KBM-7 (cell line): ENCODE measurements at regions not wholly inside any gene's neighbourhood (a gene's known extent, or its start where the extent isn't known, plus 50 kb on each side); places are given as distances from the start of the nearest gene placed in this dataset.

ENCODE experiments used
- DNase-seq: peaks from one replicate; pipeline ENCODE4 v3.0.0-alpha.2; 2015
- in situ Hi-C: fragments of 300-500 bp; cut with MboI; formaldehyde crosslinking; loops from 2 replicates; pipeline ENCODE4 v1.14.3; 2020; ENCODE audit warnings: low sequenced_read_pairs, low pct_unique_long_range_greater_than_20kb, mixed read lengths

- in situ Hi-C loops, result no loop called here
- no peak for DNase-seq
Measured at GRCh38 chr20:21004386-21005076, 101.6 kb downstream of the LINC00237 start.

GRCh38 chr20:21003902-21004301, 102.3 kb downstream of the LINC00237 start:
- in situ Hi-C loops, result no loop called here
- no peak for DNase-seq

DNA sequence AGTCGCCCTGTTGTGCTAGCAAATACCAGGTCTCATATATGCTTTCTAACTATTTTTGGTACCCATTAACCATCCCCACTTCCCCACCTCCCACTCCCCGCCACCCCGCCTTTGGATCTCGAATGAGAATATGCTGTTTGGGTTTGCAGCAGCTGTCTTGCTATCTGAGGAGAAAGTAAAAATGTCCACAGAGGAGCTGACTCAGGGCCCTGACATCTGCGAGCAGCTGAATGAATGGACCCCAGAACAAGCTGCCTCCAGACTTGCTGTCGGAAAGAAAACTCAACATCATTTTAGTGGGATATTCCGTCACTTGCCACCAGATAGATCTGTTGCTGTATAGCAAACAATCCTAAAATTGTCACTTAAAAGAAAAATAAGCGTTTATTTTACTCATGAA, 103.7 kb downstream of the LINC00237 start:
- in situ Hi-C loops, result no loop called here
- no peak for DNase-seq

DNA sequence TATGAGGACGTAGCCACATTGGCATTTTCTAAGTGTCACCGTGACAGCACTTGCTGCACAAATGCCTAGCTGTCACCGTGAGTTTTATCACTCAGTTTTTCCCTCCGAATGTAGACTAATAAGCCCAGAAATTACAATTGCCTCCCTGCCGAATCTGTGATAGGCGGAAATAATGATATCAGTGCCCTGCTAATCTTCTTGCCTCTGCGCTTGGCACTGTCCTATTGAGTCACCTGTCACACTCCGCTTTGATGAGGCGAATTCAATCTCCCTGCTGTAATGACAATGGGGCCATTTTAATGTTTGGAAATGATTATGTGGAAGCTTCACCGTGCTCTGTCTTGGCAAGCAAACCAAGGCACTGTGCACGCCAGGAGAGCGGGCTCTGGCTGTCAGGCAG, 112.8 kb downstream of the LINC00237 start:
- DNase-seq, result no peak
- in situ Hi-C loops, result no loop called here

DNA sequence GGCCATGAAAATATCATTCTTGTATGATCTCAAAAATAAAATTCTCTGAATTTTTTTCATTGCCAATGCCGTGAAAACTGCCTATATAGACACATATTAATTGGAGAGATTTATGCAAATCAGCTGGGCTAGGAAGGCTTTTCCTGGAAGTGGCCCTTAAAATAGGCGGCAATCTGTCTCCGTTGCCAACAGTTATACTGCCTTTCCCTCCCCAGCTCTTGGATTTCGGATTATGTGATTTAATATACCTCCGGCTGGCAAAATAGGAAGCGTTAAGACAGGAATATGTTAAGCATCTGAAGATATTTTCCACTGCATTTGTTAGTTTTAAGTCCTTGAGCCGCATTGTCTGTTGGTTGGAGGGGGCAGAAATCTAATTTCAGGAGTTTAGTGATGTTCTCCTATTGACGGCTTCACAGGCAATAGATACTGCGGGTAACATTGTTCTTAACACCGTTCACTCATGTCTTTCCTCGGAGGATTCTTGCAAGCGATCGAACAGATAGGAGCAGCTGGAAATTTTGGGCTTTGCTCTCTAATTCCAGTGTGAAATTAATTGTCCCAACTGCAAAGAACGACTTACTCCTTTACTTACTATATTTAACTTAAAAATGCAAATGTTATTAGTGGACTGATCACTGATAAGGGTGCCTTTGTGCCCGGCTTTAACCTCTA, 113.3 kb downstream of the LINC00237 start:
- in situ Hi-C loops, result no loop called here
- DNase-seq, result no peak

GRCh38 chr20:20992277-20992676, 113.9 kb downstream of the LINC00237 start:
- in situ Hi-C loops, result no loop called here
- DNase-seq, result no peak

GRCh38 chr20:20989081-20989480, 117.1 kb downstream of the LINC00237 start:
- in situ Hi-C loops, result no loop called here
- DNase-seq, result no peak

DNA sequence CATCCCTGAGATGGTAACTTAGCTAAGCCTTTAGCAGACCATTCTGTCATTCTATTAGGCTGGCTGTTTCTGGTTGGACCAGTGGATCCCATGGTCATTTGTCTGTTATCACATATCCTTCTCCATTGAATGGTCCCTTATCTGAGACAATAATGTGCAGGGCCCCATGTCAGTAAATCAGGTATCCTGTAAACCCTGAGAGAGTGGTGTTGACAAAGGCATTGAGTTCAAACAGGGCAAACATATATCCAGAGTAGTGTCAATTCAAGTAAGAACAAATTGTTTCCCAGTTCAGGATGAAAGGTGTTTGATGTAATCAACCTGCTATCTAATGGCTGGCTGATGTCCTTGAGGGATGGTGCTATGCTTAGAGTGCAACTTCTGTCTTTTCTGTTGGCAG, 126.2 kb downstream of the LINC00237 start:
- in situ Hi-C loops, result no loop called here
- no peak for DNase-seq

DNA sequence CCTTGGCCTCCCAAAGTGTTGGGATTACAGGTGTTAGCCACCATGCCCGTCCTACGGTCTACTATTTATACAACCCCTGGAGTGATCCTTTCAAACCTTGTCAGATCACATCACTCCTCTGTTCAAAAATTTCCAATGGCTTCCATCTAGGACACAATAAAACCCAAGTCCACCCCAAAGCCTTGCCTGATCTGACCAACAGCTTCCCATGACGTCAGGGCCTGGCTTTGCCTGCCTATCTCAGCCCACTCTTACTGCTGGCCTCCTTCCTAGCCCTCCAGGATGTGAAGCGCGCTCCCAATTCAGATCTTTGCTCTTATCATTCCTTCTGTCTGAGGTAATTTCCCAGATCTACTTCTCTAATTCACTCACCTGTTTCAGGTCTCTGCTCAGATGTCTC, 128.4 kb downstream of the LINC00237 start:
- in situ Hi-C loops, result no loop called here

GRCh38 chr20:20972490-20972889, 133.7 kb downstream of the LINC00237 start:
- in situ Hi-C loops, result no loop called here
- no peak for DNase-seq

More for the DNA sequence above, 128.4 kb downstream of the LINC00237 start:
- DNase-seq, result no peak

DNA sequence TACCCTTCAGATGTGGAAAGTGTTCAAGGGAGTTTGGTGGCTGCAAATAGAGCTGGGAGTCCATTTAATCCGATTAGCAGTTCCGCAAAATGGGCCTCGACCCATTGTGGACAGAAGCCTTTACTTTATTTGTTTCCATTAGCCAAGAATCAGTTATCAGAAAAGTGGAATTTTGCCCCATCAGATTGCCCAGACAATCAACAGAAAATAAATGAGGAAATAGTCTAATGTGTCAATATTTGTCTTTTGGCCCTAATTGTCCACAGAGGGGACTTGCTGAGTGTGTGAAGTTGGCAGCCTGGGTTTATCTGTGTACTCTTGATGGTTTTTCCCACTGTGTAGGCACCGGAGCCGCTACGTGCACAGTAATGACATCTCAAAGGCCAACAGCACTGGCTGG, 134.3 kb downstream of the LINC00237 start:
- in situ Hi-C loops, result no loop called here
- no peak for DNase-seq

DNA sequence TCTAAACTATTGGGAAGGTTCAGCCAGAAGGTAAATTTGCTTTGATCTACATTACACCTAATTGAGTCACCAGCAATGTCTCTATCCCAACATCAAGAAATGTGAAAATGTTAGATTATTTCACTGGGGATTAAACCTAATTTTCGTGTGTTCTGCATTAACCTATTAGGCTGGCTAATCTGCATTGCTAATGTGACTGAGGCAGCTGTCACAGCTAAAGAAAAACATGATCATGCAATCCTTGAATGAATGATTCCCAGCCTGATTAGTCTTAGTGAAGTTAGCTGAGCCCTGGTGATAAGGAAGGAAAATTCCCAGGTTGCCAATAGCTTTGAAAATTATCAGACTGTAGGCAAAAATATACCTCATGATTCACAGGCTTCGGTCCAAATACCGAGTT, 135.3 kb downstream of the LINC00237 start:
- in situ Hi-C loops, result no loop called here
- DNase-seq, result no peak

DNA sequence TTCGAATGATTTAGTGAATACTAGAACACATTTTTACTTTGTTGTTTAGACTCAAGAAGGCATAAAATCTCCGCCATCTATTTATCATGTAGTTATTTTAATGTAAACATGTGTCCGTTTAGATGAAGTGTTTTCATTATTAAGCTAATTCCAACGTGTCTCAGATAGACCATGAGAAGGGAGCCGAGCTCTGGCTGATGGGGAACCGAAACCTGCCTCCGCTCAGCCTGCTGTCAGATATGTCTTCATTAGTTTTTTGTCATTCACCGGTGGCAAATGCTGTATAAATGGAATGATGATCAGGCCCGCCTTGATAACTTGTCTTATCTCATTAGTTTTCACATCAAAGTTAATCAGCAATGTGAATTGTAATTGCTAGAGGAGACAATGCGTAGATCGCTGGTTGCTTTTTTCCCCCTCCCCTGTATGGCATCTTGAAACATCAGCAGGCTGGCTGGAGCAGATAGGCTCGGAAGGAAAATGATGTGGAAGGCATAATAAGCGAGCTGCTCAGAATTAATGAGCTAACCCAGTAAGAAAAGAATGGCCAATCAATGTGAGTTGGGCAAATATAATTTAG, 136.4 kb downstream of the LINC00237 start:
- in situ Hi-C loops, result no loop called here
- DNase-seq, result no peak

- in situ Hi-C loops, result no loop called here
- DNase-seq, result no peak
Measured at GRCh38 chr20:20967564-20968184, 138.5 kb downstream of the LINC00237 start.

GRCh38 chr20:20966171-20966570, 140.0 kb downstream of the LINC00237 start:
- in situ Hi-C loops, result no loop called here
- no peak for DNase-seq

- in situ Hi-C loops, result no loop called here
Measured at GRCh38 chr20:20959031-20959755, 147.0 kb downstream of the LINC00237 start.

GRCh38 chr20:20956513-20956931, 149.6 kb downstream of the LINC00237 start:
- DNase-seq, result no peak
- in situ Hi-C loops, result no loop called here

More at GRCh38 chr20:20959031-20959755, 147.0 kb downstream of the LINC00237 start:
- no peak for DNase-seq

- DNase-seq, result no peak
- in situ Hi-C loops, result no loop called here
Measured at GRCh38 chr20:20955892-20956291, 150.3 kb downstream of the LINC00237 start.
